ENCODE measurements at regions not wholly inside any gene's neighbourhood (a gene's known extent, or its start where the extent isn't known, plus 50 kb on each side); places are given as distances from the start of the nearest gene placed in this dataset.

- H3K9me3 Mint-ChIP-seq (ENCODE audit: low read depth, unreplicated experiment): no peaks in the 10 kb centered on the region
- DNase-seq: no peak
- BruUV-seq (replicated peaks): no TSS peak
- intact Hi-C loops (cut with micrococcal nuclease; ENCODE audit: unreplicated experiment): no loop called here
- CTCF ChIA-PET: interaction anchor here (0.6 kb wide), 1 partner anchor 166 kb away, joined by 3 read pairs; no protein-coding TSS in a partner anchor
- TF ChIP-seq CTCF (IDR thresholded peaks at IDR 0.05; ENCODE audit: unreplicated experiment): no peak
- no peak overlapping the region for H3K27ac Mint-ChIP-seq (ENCODE audit: unreplicated experiment)
- H3K36me3 Mint-ChIP-seq (ENCODE audit: insufficient read depth, unreplicated experiment): no peaks in the 10 kb centered on the region
- H3K27me3 Mint-ChIP-seq (ENCODE audit: unreplicated experiment): no peaks in the 10 kb centered on the region
- peaks cover 43% of the 10 kb centered on the region for H3K4me1 Mint-ChIP-seq (ENCODE audit: low read depth, unreplicated experiment)
- H3K4me3 Mint-ChIP-seq (ENCODE audit: low read depth, unreplicated experiment): no peak overlapping the region
Observed at GRCh38 chr10:3943695-3944257, 158.8 kb upstream of the KLF6 start.

GRCh38 chr10:3942937-3943489 lies 158.0 kb upstream of the KLF6 start:
- H3K36me3 Mint-ChIP-seq (ENCODE audit: insufficient read depth, unreplicated experiment): no peaks in the 10 kb centered on the region
- H3K4me3 Mint-ChIP-seq (ENCODE audit: low read depth, unreplicated experiment): no peak overlapping the region
- H3K27ac Mint-ChIP-seq (ENCODE audit: unreplicated experiment): no peak overlapping the region
- intact Hi-C loops (cut with micrococcal nuclease; ENCODE audit: unreplicated experiment): no loop called here
- no peak for TF ChIP-seq CTCF (IDR thresholded peaks at IDR 0.05; ENCODE audit: unreplicated experiment)
- no peaks in the 10 kb centered on the region for H3K27me3 Mint-ChIP-seq (ENCODE audit: unreplicated experiment)
- BruUV-seq (replicated peaks): no TSS peak
- peaks cover 43% of the 10 kb centered on the region for H3K4me1 Mint-ChIP-seq (ENCODE audit: low read depth, unreplicated experiment)
- H3K9me3 Mint-ChIP-seq (ENCODE audit: low read depth, unreplicated experiment): no peaks in the 10 kb centered on the region
- CTCF ChIA-PET: no interaction called here
- no peak for DNase-seq

DNA sequence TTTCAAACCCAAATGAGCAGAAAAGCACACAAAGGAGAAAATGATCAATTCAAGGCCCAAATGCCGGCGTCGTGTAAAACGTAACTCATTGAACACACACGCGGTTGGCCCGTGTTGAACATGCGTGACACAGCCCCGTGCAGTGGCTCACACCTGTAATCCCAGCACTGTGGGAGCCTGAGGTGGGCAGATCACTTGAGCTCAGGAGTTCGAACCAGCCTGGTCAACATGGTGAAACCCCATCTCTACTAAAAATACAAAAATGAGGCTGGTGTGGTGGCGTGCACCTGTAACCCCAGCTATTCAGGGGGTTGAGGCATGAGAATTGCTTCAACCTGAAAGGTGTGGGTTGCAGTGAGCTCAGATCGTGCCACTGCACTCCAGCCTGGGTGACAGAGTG lies 156.7 kb upstream of the KLF6 start:
- no peaks in the 10 kb centered on the region for H3K27me3 Mint-ChIP-seq (ENCODE audit: unreplicated experiment)
- H3K9me3 Mint-ChIP-seq (ENCODE audit: low read depth, unreplicated experiment): no peaks in the 10 kb centered on the region
- no peak for DNase-seq
- BruUV-seq (replicated peaks): no TSS peak
- H3K27ac Mint-ChIP-seq (ENCODE audit: unreplicated experiment): no peak overlapping the region
- CTCF ChIA-PET: interaction anchor here (0.7 kb wide), 1 partner anchor 25 kb away, joined by 3 read pairs; no protein-coding TSS in a partner anchor
- no peak overlapping the region for H3K4me3 Mint-ChIP-seq (ENCODE audit: low read depth, unreplicated experiment)
- no peak for TF ChIP-seq CTCF (IDR thresholded peaks at IDR 0.05; ENCODE audit: unreplicated experiment)
- H3K4me1 Mint-ChIP-seq (ENCODE audit: low read depth, unreplicated experiment): peaks cover 35% of the 10 kb centered on the region
- no peaks in the 10 kb centered on the region for H3K36me3 Mint-ChIP-seq (ENCODE audit: insufficient read depth, unreplicated experiment)
- intact Hi-C loops (cut with micrococcal nuclease; ENCODE audit: unreplicated experiment): no loop called here

DNA sequence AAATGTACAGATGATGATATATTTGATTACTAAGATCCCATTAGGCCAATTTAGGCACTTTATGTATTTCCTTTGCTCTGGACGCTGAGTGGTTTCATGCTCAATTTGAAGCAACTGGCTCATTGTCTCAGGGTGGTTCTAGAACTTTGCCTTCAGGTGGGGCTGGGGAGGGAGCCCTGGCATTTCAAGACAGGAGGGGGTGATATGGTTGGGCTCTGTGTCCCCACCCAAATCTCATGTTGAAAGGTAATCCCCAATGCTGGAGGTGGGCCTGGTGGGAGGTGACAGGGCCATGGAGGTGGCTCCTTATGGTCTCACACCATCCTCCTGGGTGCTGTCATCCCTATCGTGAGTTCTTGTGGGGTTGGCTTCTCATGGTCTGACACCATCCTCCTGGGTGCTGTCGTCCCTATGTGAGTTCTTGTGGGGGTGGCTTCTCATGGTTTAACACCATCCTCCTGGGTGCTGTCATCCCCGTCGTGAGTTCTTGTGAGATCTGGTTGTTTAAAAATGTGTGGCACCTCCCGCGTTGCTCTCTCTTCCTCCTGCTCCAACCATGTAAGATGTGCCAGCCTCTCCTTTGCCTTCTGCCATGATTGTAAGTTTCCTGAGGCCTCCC lies 151.5 kb upstream of the KLF6 start:
- TF ChIP-seq CTCF (IDR thresholded peaks at IDR 0.05; ENCODE audit: unreplicated experiment): no peak
- intact Hi-C loops (cut with micrococcal nuclease; ENCODE audit: unreplicated experiment): no loop called here
- Mint-ChIP-seq H3K4me1 (ENCODE audit: low read depth, unreplicated experiment) (peaks cover 2% of the 10 kb centered on the region), H3K27me3 (ENCODE audit: unreplicated experiment) (no peaks in the 10 kb centered on the region), H3K4me3 (ENCODE audit: low read depth, unreplicated experiment) (no peak overlapping the region), H3K36me3 (ENCODE audit: insufficient read depth, unreplicated experiment) (no peaks in the 10 kb centered on the region), H3K9me3 (ENCODE audit: low read depth, unreplicated experiment) (no peaks in the 10 kb centered on the region), H3K27ac (ENCODE audit: unreplicated experiment) (no peak overlapping the region)
- DNase-seq: no peak
- no TSS peak for BruUV-seq (replicated peaks)
- CTCF ChIA-PET: no interaction called here

All from Calu3 (cell line).